ENCODE measurements at regions not wholly inside any gene's neighbourhood (a gene's known extent, or its start where the extent isn't known, plus 50 kb on each side); places are given as distances from the start of the nearest gene placed in this dataset.
A peak's percentile ranks its signal among the peaks of the same experiment; 100 is the strongest.

GRCh38 chr3:95750097-95750496, 1064.3 kb upstream of the EPHA6 start:
- DNase-seq (ENCODE audit: low read depth), result no peak
- H3K4me3 ChIP-seq (ENCODE audit: low read length), result no peak overlapping the region
- TF ChIP-seq, protein P1, sequence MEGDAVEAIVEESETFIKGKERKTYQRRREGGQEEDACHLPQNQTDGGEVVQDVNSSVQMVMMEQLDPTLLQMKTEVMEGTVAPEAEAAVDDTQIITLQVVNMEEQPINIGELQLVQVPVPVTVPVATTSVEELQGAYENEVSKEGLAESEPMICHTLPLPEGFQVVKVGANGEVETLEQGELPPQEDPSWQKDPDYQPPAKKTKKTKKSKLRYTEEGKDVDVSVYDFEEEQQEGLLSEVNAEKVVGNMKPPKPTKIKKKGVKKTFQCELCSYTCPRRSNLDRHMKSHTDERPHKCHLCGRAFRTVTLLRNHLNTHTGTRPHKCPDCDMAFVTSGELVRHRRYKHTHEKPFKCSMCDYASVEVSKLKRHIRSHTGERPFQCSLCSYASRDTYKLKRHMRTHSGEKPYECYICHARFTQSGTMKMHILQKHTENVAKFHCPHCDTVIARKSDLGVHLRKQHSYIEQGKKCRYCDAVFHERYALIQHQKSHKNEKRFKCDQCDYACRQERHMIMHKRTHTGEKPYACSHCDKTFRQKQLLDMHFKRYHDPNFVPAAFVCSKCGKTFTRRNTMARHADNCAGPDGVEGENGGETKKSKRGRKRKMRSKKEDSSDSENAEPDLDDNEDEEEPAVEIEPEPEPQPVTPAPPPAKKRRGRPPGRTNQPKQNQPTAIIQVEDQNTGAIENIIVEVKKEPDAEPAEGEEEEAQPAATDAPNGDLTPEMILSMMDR (IDR thresholded peaks at IDR 0.05; ENCODE audit: insufficient read depth, low read depth, low read length, missing control alignments), result no peak

GRCh38 chr3:95751509-95751908, 1062.9 kb upstream of the EPHA6 start:
- H3K4me3 ChIP-seq (ENCODE audit: low read length), result no peak overlapping the region
- DNase-seq (ENCODE audit: low read depth), result no peak
- TF ChIP-seq, protein P1 (IDR thresholded peaks at IDR 0.05; ENCODE audit: insufficient read depth, low read depth, low read length, missing control alignments), result no peak

DNA sequence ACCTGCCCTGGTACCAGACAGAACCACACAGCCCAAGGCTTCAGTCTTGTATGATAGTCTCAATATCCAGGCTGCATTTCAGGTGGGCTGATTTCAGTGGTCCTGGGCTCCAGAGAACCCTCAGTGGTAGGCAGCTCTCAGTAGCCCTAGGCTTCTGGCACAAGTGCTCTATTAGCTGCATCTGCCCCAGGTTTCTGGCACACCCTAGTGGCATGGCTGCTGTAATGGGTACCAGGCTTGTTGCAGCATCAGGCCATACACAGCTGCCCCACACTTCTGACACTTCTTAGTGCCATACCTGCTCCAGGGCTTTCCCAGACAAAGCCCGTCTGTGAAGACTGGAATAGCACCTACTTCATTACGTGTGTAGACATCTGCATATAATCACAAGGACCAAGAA, 1062.2 kb upstream of the EPHA6 start:
- peak; percentile 8 for DNase-seq (ENCODE audit: low read depth)
- TF ChIP-seq, protein P1 (IDR thresholded peaks at IDR 0.05; ENCODE audit: insufficient read depth, low read depth, low read length, missing control alignments), result peak; percentile 7
- no peak overlapping the region for H3K4me3 ChIP-seq (ENCODE audit: low read length)

- DNase-seq (ENCODE audit: low read depth), result no peak
- H3K4me3 ChIP-seq (ENCODE audit: low read length), result no peak overlapping the region
- TF ChIP-seq, protein P1 (IDR thresholded peaks at IDR 0.05; ENCODE audit: insufficient read depth, low read depth, low read length, missing control alignments), result no peak
These were observed 1055.7 kb upstream of the EPHA6 start for GRCh38 chr3:95758707-95759106.

GRCh38 chr3:95759614-95760301, 1054.6 kb upstream of the EPHA6 start:
- TF ChIP-seq, protein P1 (IDR thresholded peaks at IDR 0.05; ENCODE audit: insufficient read depth, low read depth, low read length, missing control alignments), result no peak
- no peak overlapping the region for H3K4me3 ChIP-seq (ENCODE audit: low read length)
- DNase-seq (ENCODE audit: low read depth), result no peak

GRCh38 chr3:95775486-95776094, 1038.8 kb upstream of the EPHA6 start:
- no peak overlapping the region for H3K4me3 ChIP-seq (ENCODE audit: low read length)
- no peak for DNase-seq (ENCODE audit: low read depth)
- TF ChIP-seq, protein P1 (IDR thresholded peaks at IDR 0.05; ENCODE audit: insufficient read depth, low read depth, low read length, missing control alignments), result no peak

DNA sequence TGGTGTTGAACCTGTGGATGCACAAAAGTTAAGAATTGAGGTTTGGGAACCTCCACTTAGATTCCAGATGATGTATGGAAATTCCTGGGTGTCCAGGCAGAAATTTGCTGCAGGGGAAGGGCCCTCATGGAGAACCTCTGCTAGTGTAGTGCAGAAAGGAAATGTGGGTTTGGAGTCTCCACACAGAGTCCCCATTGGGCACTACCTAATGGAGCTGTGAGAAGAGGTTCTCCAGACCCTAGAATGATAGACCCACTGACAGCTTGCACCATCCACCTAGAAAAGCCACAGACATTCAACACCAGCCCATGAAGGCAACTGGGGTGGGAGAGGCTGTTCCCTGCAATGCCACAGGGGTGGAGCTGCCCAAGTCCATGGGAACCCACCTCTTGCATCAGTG, 1032.8 kb upstream of the EPHA6 start:
- TF ChIP-seq, protein P1 (IDR thresholded peaks at IDR 0.05; ENCODE audit: insufficient read depth, low read depth, low read length, missing control alignments), result no peak
- DNase-seq (ENCODE audit: low read depth), result no peak
- no peak overlapping the region for H3K4me3 ChIP-seq (ENCODE audit: low read length)

All from epithelial cell of esophagus (primary cell).